ENCODE measurements at regions not wholly inside any gene's neighbourhood (a gene's known extent, or its start where the extent isn't known, plus 50 kb on each side); places are given as distances from the start of the nearest gene placed in this dataset.
"Not testable (repeated sequence)": the region's sequence is repeated elsewhere in the genome, so short reads cannot be mapped to it uniquely, and the experiment has no call there.

GRCh38 chr3:112699436-112699978 is 58.6 kb upstream of the CCDC80 start:
- TF ChIP-seq EZH2 (IDR thresholded peaks at IDR 0.05; ENCODE audit: low read length, missing control alignments) (no peak), CTCF (conservative IDR thresholded peaks at IDR 0.05 in 1 of 2, IDR thresholded peaks at IDR 0.05 in 1 of 2; ENCODE audit: low read depth in 1 of 2, low read length in 2 of 2) (peak in 1 of 2 donors; percentile 7)
- Histone ChIP-seq H3K9ac (ENCODE audit: insufficient read depth, low read length) (no peak overlapping the region), H3K4me3 (replicated peaks in 1 of 4; ENCODE audit: control extremely low read depth in 1 of 4, insufficient read depth in 1 of 4, low read depth in 3 of 4, low read length in 4 of 4) (no peak overlapping the region), H3K36me3 (ENCODE audit: control insufficient read depth, insufficient read depth, low read length) (no peaks in the 10 kb centered on the region), H2AFZ (ENCODE audit: low read length) (peak overlapping the region; percentile 20), H3K27me3 (ENCODE audit: control insufficient read depth, insufficient read depth, low read length) (no peaks in the 10 kb centered on the region), H3K79me2 (ENCODE audit: control insufficient read depth, insufficient read depth, low read length) (no peaks in the 10 kb centered on the region), H3K4me2 (ENCODE audit: extremely low read depth, insufficient read depth, low read length) (no peak overlapping the region), H3K27ac (ENCODE audit: insufficient read depth, low read length) (peak overlapping the region; percentile 47), H3K4me1 (ENCODE audit: control insufficient read depth, extremely low read depth, insufficient read depth, low read length) (peaks cover 8% of the 10 kb centered on the region), H3K9me3 (ENCODE audit: control insufficient read depth, insufficient read depth, low read depth, low read length) (no peaks in the 10 kb centered on the region), H4K20me1 (ENCODE audit: control insufficient read depth, extremely low read depth, insufficient read depth, low read length) (no peaks in the 10 kb centered on the region)
- DNase-seq (ENCODE audit: low read depth in 2 of 2): peak; percentile 42 to 87

GRCh38 chr3:112698442-112698841 is 57.5 kb upstream of the CCDC80 start:
- H3K4me3 ChIP-seq (replicated peaks in 1 of 4; ENCODE audit: control extremely low read depth in 1 of 4, insufficient read depth in 1 of 4, low read depth in 3 of 4, low read length in 4 of 4); H4K20me1 ChIP-seq (ENCODE audit: control insufficient read depth, extremely low read depth, insufficient read depth, low read length); H3K36me3 ChIP-seq (ENCODE audit: control insufficient read depth, insufficient read depth, low read length); H3K9ac ChIP-seq (ENCODE audit: insufficient read depth, low read length); H3K27me3 ChIP-seq (ENCODE audit: control insufficient read depth, insufficient read depth, low read length); H2AFZ ChIP-seq (ENCODE audit: low read length); H3K79me2 ChIP-seq (ENCODE audit: control insufficient read depth, insufficient read depth, low read length); H3K4me2 ChIP-seq (ENCODE audit: extremely low read depth, insufficient read depth, low read length); DNase-seq (ENCODE audit: low read depth in 2 of 2); H3K27ac ChIP-seq (ENCODE audit: insufficient read depth, low read length); H3K9me3 ChIP-seq (ENCODE audit: control insufficient read depth, insufficient read depth, low read depth, low read length): not testable (repeated sequence)
- peaks cover 10% of the 10 kb centered on the region for H3K4me1 ChIP-seq (ENCODE audit: control insufficient read depth, extremely low read depth, insufficient read depth, low read length)

- not testable (repeated sequence) for H3K79me2 ChIP-seq (ENCODE audit: control insufficient read depth, insufficient read depth, low read length); H3K9ac ChIP-seq (ENCODE audit: insufficient read depth, low read length); DNase-seq (ENCODE audit: low read depth in 2 of 2); H2AFZ ChIP-seq (ENCODE audit: low read length); H3K27me3 ChIP-seq (ENCODE audit: control insufficient read depth, insufficient read depth, low read length); H3K4me2 ChIP-seq (ENCODE audit: extremely low read depth, insufficient read depth, low read length); H4K20me1 ChIP-seq (ENCODE audit: control insufficient read depth, extremely low read depth, insufficient read depth, low read length); H3K4me3 ChIP-seq (replicated peaks in 1 of 4; ENCODE audit: control extremely low read depth in 1 of 4, insufficient read depth in 1 of 4, low read depth in 3 of 4, low read length in 4 of 4); H3K36me3 ChIP-seq (ENCODE audit: control insufficient read depth, insufficient read depth, low read length); H3K9me3 ChIP-seq (ENCODE audit: control insufficient read depth, insufficient read depth, low read depth, low read length)
- Histone ChIP-seq H3K4me1 (ENCODE audit: control insufficient read depth, extremely low read depth, insufficient read depth, low read length) (peaks cover 10% of the 10 kb centered on the region), H3K27ac (ENCODE audit: insufficient read depth, low read length) (peak overlapping the region; percentile 42)
Measured at GRCh38 chr3:112696244-112696643, 55.3 kb upstream of the CCDC80 start.

- not testable (repeated sequence) for H3K79me2 ChIP-seq (ENCODE audit: control insufficient read depth, insufficient read depth, low read length); H3K9me3 ChIP-seq (ENCODE audit: control insufficient read depth, insufficient read depth, low read depth, low read length); H4K20me1 ChIP-seq (ENCODE audit: control insufficient read depth, extremely low read depth, insufficient read depth, low read length); H3K4me3 ChIP-seq (replicated peaks in 1 of 4; ENCODE audit: control extremely low read depth in 1 of 4, insufficient read depth in 1 of 4, low read depth in 3 of 4, low read length in 4 of 4); H3K27me3 ChIP-seq (ENCODE audit: control insufficient read depth, insufficient read depth, low read length); H3K36me3 ChIP-seq (ENCODE audit: control insufficient read depth, insufficient read depth, low read length); H3K9ac ChIP-seq (ENCODE audit: insufficient read depth, low read length); H2AFZ ChIP-seq (ENCODE audit: low read length)
- H3K27ac ChIP-seq (ENCODE audit: insufficient read depth, low read length): peak overlapping the region; percentile 60
- peaks cover 10% of the 10 kb centered on the region for H3K4me1 ChIP-seq (ENCODE audit: control insufficient read depth, extremely low read depth, insufficient read depth, low read length)
- DNase-seq (ENCODE audit: low read depth in 2 of 2): peak in 1 of 2 donors; percentile 54
- TF ChIP-seq CTCF (conservative IDR thresholded peaks at IDR 0.05 in 1 of 2, IDR thresholded peaks at IDR 0.05 in 1 of 2; ENCODE audit: low read depth in 1 of 2, low read length in 2 of 2): peak in 1 of 2 donors; percentile 32
- H3K4me2 ChIP-seq (ENCODE audit: extremely low read depth, insufficient read depth, low read length): peak overlapping the region; percentile 5
Measured at GRCh38 chr3:112695377-112696108, 54.6 kb upstream of the CCDC80 start.

GRCh38 chr3:112694906-112695305 is 54.0 kb upstream of the CCDC80 start:
- not testable (repeated sequence) for H2AFZ ChIP-seq (ENCODE audit: low read length); H4K20me1 ChIP-seq (ENCODE audit: control insufficient read depth, extremely low read depth, insufficient read depth, low read length); H3K79me2 ChIP-seq (ENCODE audit: control insufficient read depth, insufficient read depth, low read length); DNase-seq (ENCODE audit: low read depth in 2 of 2); H3K4me2 ChIP-seq (ENCODE audit: extremely low read depth, insufficient read depth, low read length); H3K9ac ChIP-seq (ENCODE audit: insufficient read depth, low read length); H3K9me3 ChIP-seq (ENCODE audit: control insufficient read depth, insufficient read depth, low read depth, low read length); H3K36me3 ChIP-seq (ENCODE audit: control insufficient read depth, insufficient read depth, low read length); H3K27me3 ChIP-seq (ENCODE audit: control insufficient read depth, insufficient read depth, low read length); H3K4me3 ChIP-seq (replicated peaks in 1 of 4; ENCODE audit: control extremely low read depth in 1 of 4, insufficient read depth in 1 of 4, low read depth in 3 of 4, low read length in 4 of 4)
- Histone ChIP-seq H3K4me1 (ENCODE audit: control insufficient read depth, extremely low read depth, insufficient read depth, low read length) (peaks cover 10% of the 10 kb centered on the region), H3K27ac (ENCODE audit: insufficient read depth, low read length) (peak overlapping the region; percentile 60)

Data from fibroblast of lung (primary cell).